ENCODE measurements at regions not wholly inside any gene's neighbourhood (a gene's known extent, or its start where the extent isn't known, plus 50 kb on each side); places are given as distances from the start of the nearest gene placed in this dataset.

- DNase-seq (ENCODE audit: low spot score) = no peak
- Histone ChIP-seq H3K27me3 (replicated peaks; ENCODE audit: insufficient read depth) (no peaks in the 10 kb centered on the region), H3K27ac (no peak overlapping the region), H3K4me1 (replicated peaks) (no peaks in the 10 kb centered on the region), H3K9me3 (no peaks in the 10 kb centered on the region), H3K36me3 (no peaks in the 10 kb centered on the region), H3K4me3 (no peak overlapping the region)
- TF ChIP-seq POLR2A (IDR thresholded peaks at IDR 0.05) = no peak
- no peak for TF ChIP-seq CTCF (IDR thresholded peaks at IDR 0.05)
- TF ChIP-seq POLR2AphosphoS5 (IDR thresholded peaks at IDR 0.05) = no peak
- WGBS = 88% methylated on average over 2 of the region's 2 CpGs
- intact Hi-C loops (cut with DNase I) = no loop called here
Observed at GRCh38 chr14:81751198-81751597, 217.5 kb upstream of the SEL1L start.

- Histone ChIP-seq H3K9me3 (no peaks in the 10 kb centered on the region), H3K36me3 (no peaks in the 10 kb centered on the region), H3K27ac (no peak overlapping the region), H3K27me3 (replicated peaks; ENCODE audit: insufficient read depth) (no peaks in the 10 kb centered on the region), H3K4me1 (replicated peaks) (no peaks in the 10 kb centered on the region), H3K4me3 (no peak overlapping the region)
- WGBS = 89% methylated on average over 2 of the region's 2 CpGs
- intact Hi-C loops (cut with DNase I) = no loop called here
- DNase-seq (ENCODE audit: low spot score) = no peak
- no peak for TF ChIP-seq POLR2AphosphoS5 (IDR thresholded peaks at IDR 0.05)
- no peak for TF ChIP-seq CTCF (IDR thresholded peaks at IDR 0.05)
- TF ChIP-seq POLR2A (IDR thresholded peaks at IDR 0.05) = no peak
Observed at GRCh38 chr14:81759541-81759940, 225.9 kb upstream of the SEL1L start.

GRCh38 chr14:81765651-81766275, 232.1 kb upstream of the SEL1L start:
- no peak for DNase-seq (ENCODE audit: low spot score)
- WGBS = 43% methylated on average over 3 of the region's 3 CpGs

GRCh38 chr14:81766321-81766915, 232.8 kb upstream of the SEL1L start:
- TF ChIP-seq CTCF (IDR thresholded peaks at IDR 0.05) (no peak), POLR2A (IDR thresholded peaks at IDR 0.05) (no peak), POLR2AphosphoS5 (IDR thresholded peaks at IDR 0.05) (no peak)
- Histone ChIP-seq H3K4me3 (no peak overlapping the region), H3K27ac (no peak overlapping the region), H3K27me3 (replicated peaks; ENCODE audit: insufficient read depth) (no peaks in the 10 kb centered on the region), H3K36me3 (no peaks in the 10 kb centered on the region), H3K9me3 (no peaks in the 10 kb centered on the region), H3K4me1 (replicated peaks) (no peaks in the 10 kb centered on the region)
- 76% methylated on average over 4 of the region's 4 CpGs for WGBS
- DNase-seq (ENCODE audit: low spot score) = no peak
- intact Hi-C loops (cut with DNase I) = no loop called here

More at GRCh38 chr14:81765651-81766275, 232.1 kb upstream of the SEL1L start:
- no peaks in the 10 kb centered on the region for H3K36me3 ChIP-seq
- no peak for TF ChIP-seq POLR2AphosphoS5 (IDR thresholded peaks at IDR 0.05)
- no peak for TF ChIP-seq POLR2A (IDR thresholded peaks at IDR 0.05)
- TF ChIP-seq CTCF (IDR thresholded peaks at IDR 0.05) = no peak
- H3K27me3 ChIP-seq (replicated peaks; ENCODE audit: insufficient read depth) = no peaks in the 10 kb centered on the region
- intact Hi-C loops (cut with DNase I) = no loop called here
- no peak overlapping the region for H3K4me3 ChIP-seq
- no peak overlapping the region for H3K27ac ChIP-seq
- H3K4me1 ChIP-seq (replicated peaks) = no peaks in the 10 kb centered on the region
- H3K9me3 ChIP-seq = no peaks in the 10 kb centered on the region

Data from prostate gland (tissue), 2 donors.